Sigmoid colon (tissue), 6 donors: ENCODE measurements at regions not wholly inside any gene's neighbourhood (a gene's known extent, or its start where the extent isn't known, plus 50 kb on each side); places are given as distances from the start of the nearest gene placed in this dataset.

Experiments
- DNase-seq: peaks from one replicate; pipeline ENCODE4 v3.0.0-alpha.2; 2019
- H3K27ac ChIP-seq, 4 donors: fragments of 200-600 bp; sonication (generic); one replicate each; pipeline ENCODE4 v1.5.1; 2016 to 2019; ENCODE audit warnings: mild to moderate bottlenecking in 1 of 4
- H3K27me3 ChIP-seq, 3 donors: fragments of 200-600 bp; sonication (generic); one replicate each; pipeline ENCODE4 v1.5.1; 2019; ENCODE audit warnings: mild to moderate bottlenecking in 1 of 3
- H3K36me3 ChIP-seq, 4 donors: fragments of 200-600 bp; sonication (generic); one replicate each; pipeline ENCODE4 v1.5.1; 2016 to 2019
- H3K4me1 ChIP-seq, 4 donors: fragments of 200-600 bp; sonication (generic); one replicate each; pipeline ENCODE4 v1.5.1; 2017 to 2019
- H3K4me3 ChIP-seq, 4 donors: fragments of 200-600 bp; sonication (generic); one replicate each; pipeline ENCODE4 v1.5.1; 2017 to 2019; ENCODE audit warnings: mild to moderate bottlenecking in 2 of 4, moderate library complexity in 1 of 4
- H3K9me3 ChIP-seq, 4 donors: fragments of 200-600 bp in 3 of 4; sonication (generic) in 3 of 4; one replicate each; pipeline versions ENCODE4 v1.5.1 to v1.6.1; 2013 to 2019
- CTCF ChIP-seq, 4 experiments: fragments of 450-650 bp in 3 of 4; fragments of 200-600 bp in 1 of 4; IDR thresholded peaks; one replicate each; pipeline ENCODE4 v1.5.1; 2016 to 2019; ENCODE audit warnings: antibody characterized with exemption in 4 of 4, mild to moderate bottlenecking in 3 of 4, moderate library complexity in 2 of 4
- EP300 ChIP-seq, 4 donors: sonication (generic); formaldehyde crosslinking; IDR thresholded peaks; one replicate each; pipeline ENCODE4 v1.6.1; 2017; ENCODE audit warnings: antibody characterized with exemption in 4 of 4
- POLR2A ChIP-seq, 2 donors: fragments of 450-650 bp; IDR thresholded peaks; one replicate each; pipeline ENCODE4 v1.6.1; 2016; ENCODE audit warnings: antibody characterized with exemption in 2 of 2, mild to moderate bottlenecking in 2 of 2, moderate library complexity in 2 of 2
- POLR2AphosphoS5 ChIP-seq, 4 donors: sonication (generic); formaldehyde crosslinking; IDR thresholded peaks; one replicate each; pipeline ENCODE4 v1.6.1; 2017; ENCODE audit warnings: antibody characterized with exemption in 4 of 4
- WGBS, 2 donors: extraction: QIAGEN DNeasy Blood & Tissue Kit; methylation state at CpG; one replicate each; pipeline ENCODE4 v1.1.7; 2013; 5-methylcytosine and 5-hydroxymethylcytosine counted together
- intact Hi-C: fragments of 100-400 bp; cut with DNase I; formaldehyde crosslinking; loops from one replicate; pipeline ENCODE4 v1.15.1; 2023
- donor health status: healthy with polysubstance abuse.
- donor health status: healthy.

DNA sequence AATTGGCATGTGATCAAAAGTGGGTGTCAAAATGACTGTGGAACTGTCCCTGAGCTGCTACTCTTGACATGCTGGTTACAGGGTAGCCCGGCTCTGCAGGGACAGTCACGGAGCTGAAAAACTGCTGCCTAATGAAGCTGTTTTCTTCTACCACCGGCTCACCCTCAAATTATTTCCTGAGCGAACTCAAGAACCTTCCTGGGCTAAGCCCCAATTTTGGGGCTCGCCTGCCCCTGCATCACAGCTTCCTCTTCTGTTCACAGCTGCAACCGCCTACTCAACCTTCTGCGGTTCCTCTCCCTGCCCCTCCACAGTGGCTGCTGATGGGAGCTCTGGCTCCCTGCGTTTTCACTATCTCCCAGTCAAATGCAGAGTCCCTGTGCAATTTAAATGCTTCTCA lies 110.8 kb upstream of the MLN start:
- WGBS, 2 donors = 39 to 78% methylated on average over 8 of the region's 8 CpGs
- DNase-seq = no peak
- no peaks in the 10 kb centered on the region for H3K9me3 ChIP-seq
- peaks cover 0 to 20% (median 19%) of the 10 kb centered on the region in 4 donors for H3K4me1 ChIP-seq
- TF ChIP-seq EP300 (IDR thresholded peaks at IDR 0.05) = no peak
- TF ChIP-seq CTCF (IDR thresholded peaks at IDR 0.05) = no peak
- no peak for TF ChIP-seq POLR2AphosphoS5 (IDR thresholded peaks at IDR 0.05)
- no peak for TF ChIP-seq POLR2A (IDR thresholded peaks at IDR 0.05)
- H3K4me3 ChIP-seq = no peak overlapping the region
- intact Hi-C loops = loop anchor here (5.0 kb wide), 1 partner anchor 127 kb away; the partner anchor contains the start of gene LEMD2
- H3K27me3 ChIP-seq = no peaks in the 10 kb centered on the region
- no peak overlapping the region for H3K27ac ChIP-seq
- H3K36me3 ChIP-seq = no peaks in the 10 kb centered on the region

DNA sequence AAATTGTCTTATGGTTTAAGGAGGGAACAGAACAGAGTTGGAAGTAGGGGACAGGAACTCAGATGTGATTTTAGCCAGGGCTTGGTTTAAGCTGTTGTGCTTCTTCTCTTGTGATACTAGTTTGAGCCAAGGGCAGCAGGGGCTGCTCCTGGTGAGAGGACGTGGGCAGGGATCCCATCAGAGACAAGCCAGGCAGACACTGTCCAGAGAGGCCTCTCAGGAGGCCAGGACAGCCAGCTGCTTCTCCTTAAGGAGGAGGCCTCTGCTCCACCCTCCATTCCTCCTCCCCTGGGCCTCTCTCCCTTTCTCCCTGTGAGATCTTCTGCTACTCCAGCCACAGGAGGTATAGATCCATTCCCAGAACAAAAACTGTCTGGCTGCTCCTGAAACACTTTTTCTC lies 108.4 kb upstream of the MLN start:
- DNase-seq = peak; percentile 91
- H3K27ac ChIP-seq = peak overlapping the region in 1 of 4 donors; percentile 22
- H3K4me3 ChIP-seq = no peak overlapping the region
- intact Hi-C loops = loop anchor here (5.0 kb wide), 1 partner anchor 125 kb away; the partner anchor contains the start of gene LEMD2
- WGBS, 2 donors = 70 to 80% methylated on average over 1 of the region's 1 CpG
- TF ChIP-seq CTCF (IDR thresholded peaks at IDR 0.05) (no peak), POLR2AphosphoS5 (IDR thresholded peaks at IDR 0.05) (peak; percentile 84 to 98 (median 95)), EP300 (IDR thresholded peaks at IDR 0.05) (peak in 3 of 4 donors; percentile 18 to 37 (median 29)), POLR2A (IDR thresholded peaks at IDR 0.05) (no peak)
- H3K9me3 ChIP-seq = no peaks in the 10 kb centered on the region
- no peaks in the 10 kb centered on the region for H3K36me3 ChIP-seq
- H3K4me1 ChIP-seq = peaks cover 0 to 20% (median 19%) of the 10 kb centered on the region in 4 donors
- no peaks in the 10 kb centered on the region for H3K27me3 ChIP-seq

- Histone ChIP-seq H3K27me3 (no peaks in the 10 kb centered on the region), H3K9me3 (no peaks in the 10 kb centered on the region), H3K27ac (peak overlapping the region in 1 of 4 donors; percentile 22), H3K4me1 (peaks cover 0 to 20% (median 19%) of the 10 kb centered on the region in 4 donors), H3K36me3 (no peaks in the 10 kb centered on the region), H3K4me3 (no peak overlapping the region)
- intact Hi-C loops = loop anchor here (5.0 kb wide), 1 partner anchor 124 kb away; the partner anchor contains the start of gene LEMD2
- no peak for TF ChIP-seq CTCF (IDR thresholded peaks at IDR 0.05)
- no peak for TF ChIP-seq POLR2A (IDR thresholded peaks at IDR 0.05)
- no peak for TF ChIP-seq POLR2AphosphoS5 (IDR thresholded peaks at IDR 0.05)
- TF ChIP-seq EP300 (IDR thresholded peaks at IDR 0.05) = no peak
- WGBS, 2 donors = 93 to 96% methylated on average over 6 of the region's 6 CpGs
- DNase-seq = no peak
Observed at GRCh38 chr6:33911488-33911887, 107.7 kb upstream of the MLN start.

- Histone ChIP-seq H3K4me1 (peaks cover 0 to 20% (median 19%) of the 10 kb centered on the region in 4 donors), H3K27me3 (no peaks in the 10 kb centered on the region), H3K36me3 (no peaks in the 10 kb centered on the region), H3K9me3 (no peaks in the 10 kb centered on the region), H3K4me3 (no peak overlapping the region), H3K27ac (no peak overlapping the region)
- 93 to 95% methylated on average over 5 of the region's 5 CpGs for WGBS, 2 donors
- no peak for DNase-seq
- no peak for TF ChIP-seq EP300 (IDR thresholded peaks at IDR 0.05)
- TF ChIP-seq CTCF (IDR thresholded peaks at IDR 0.05) = no peak
- TF ChIP-seq POLR2A (IDR thresholded peaks at IDR 0.05) = no peak
- no peak for TF ChIP-seq POLR2AphosphoS5 (IDR thresholded peaks at IDR 0.05)
- intact Hi-C loops = loop anchor here (5.0 kb wide), 1 partner anchor 123 kb away; the partner anchor contains the start of gene LEMD2
Observed at GRCh38 chr6:33910594-33910993, 106.8 kb upstream of the MLN start.

- no peaks in the 10 kb centered on the region for H3K36me3 ChIP-seq
- no peak overlapping the region for H3K4me3 ChIP-seq
- TF ChIP-seq POLR2A (IDR thresholded peaks at IDR 0.05) (no peak), EP300 (IDR thresholded peaks at IDR 0.05) (no peak)
- H3K4me1 ChIP-seq = peaks cover 0 to 20% (median 19%) of the 10 kb centered on the region in 4 donors
- no peak overlapping the region for H3K27ac ChIP-seq
- H3K27me3 ChIP-seq = no peaks in the 10 kb centered on the region
- H3K9me3 ChIP-seq = no peaks in the 10 kb centered on the region
- 87 to 92% methylated on average over 11 of the region's 11 CpGs for WGBS, 2 donors
- DNase-seq = no peak
- intact Hi-C loops = loop anchor here (5.0 kb wide), 1 partner anchor 122 kb away; the partner anchor contains the start of gene LEMD2
Observed at GRCh38 chr6:33909737-33910136, 105.9 kb upstream of the MLN start.
